Activated T-cell treated with anti-CD3 and anti-CD28 coated beads for 24 hours (primary cell): ENCODE measurements at regions not wholly inside any gene's neighbourhood (a gene's known extent, or its start where the extent isn't known, plus 50 kb on each side); places are given as distances from the start of the nearest gene placed in this dataset.
"Not testable (repeated sequence)": the region's sequence is repeated elsewhere in the genome, so short reads cannot be mapped to it uniquely, and the experiment has no call there.

ENCODE experiments used
- DNase-seq: peaks from one replicate; pipeline ENCODE4 v3.0.0-alpha.2; 2020; ENCODE audit warnings: low read depth

DNA sequence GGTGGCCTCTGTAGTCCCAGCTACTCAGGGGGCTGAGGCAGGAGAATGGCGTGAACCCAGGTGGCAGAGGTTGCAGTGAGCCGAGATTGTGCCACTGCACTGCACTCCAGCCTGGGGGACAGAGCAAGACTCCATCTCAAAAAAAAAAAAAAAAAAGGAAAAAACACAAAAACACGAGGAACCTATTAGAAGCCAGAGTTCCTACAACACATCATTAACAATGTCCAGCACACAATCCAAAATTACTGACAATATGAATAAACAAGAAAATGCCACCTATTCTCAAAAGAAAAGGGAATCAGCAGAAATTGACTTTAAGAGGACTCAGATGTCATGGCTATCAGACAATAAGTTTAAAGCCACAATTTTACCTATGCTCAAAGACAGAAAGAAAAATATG, 57.3 kb upstream of the HS3ST3A1 start:
- DNase-seq, result not testable (repeated sequence)

DNA sequence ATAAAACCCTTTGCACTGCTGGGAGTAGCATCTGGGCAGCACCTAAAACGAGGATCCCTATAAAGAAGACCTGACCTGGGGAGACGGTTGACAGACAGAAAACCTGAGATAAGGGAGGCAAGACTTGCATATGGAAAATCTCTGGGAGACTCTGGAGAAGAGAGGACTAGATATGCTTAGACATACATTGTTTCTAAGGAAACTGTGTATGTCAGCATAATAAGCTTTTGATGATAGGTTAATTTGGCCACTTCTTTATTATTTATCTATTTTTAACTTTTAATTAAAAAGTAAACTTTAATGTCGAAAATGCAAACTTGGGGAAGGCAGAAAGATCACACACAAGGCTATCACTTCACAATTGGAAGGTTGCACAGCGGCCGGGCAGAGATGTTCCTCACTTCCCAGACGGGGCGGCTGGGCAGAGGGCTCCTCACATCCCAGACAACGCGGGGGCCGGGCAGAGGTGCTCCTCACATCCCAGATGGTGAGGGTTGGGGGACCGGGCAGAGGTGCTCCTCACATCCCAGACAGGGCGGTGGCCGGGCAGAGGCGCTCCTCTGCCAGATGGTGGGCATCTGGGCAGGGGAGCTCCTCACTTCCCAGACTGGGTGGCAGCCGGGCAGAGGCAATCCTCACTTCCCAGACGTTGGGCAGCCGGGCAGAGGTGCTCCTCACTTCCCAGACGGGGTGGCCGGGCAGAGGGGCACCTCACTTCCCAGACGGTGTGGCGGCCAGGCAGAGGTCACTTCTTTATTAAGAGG, 64.3 kb upstream of the HS3ST3A1 start:
- no peak for DNase-seq

DNA sequence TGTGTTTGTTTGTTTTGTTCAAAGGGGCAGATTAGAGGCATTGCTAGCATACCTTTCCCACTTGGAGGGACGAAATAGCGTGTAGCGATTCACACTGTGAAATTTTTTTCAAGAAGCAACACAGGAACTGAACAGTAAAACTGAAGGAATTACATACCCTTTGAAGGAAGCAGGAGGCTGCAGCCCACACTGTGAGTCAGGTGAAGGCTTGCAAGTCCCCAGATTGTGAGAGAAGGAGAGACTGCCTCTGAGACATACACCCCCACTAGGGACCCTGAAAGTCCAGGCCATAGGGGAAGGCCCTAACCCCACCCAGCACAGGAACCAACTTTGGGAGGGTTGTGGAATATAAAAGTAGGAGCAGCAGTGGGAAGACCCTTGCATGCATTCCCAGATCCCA, 69.6 kb upstream of the HS3ST3A1 start:
- DNase-seq, result no peak

DNA sequence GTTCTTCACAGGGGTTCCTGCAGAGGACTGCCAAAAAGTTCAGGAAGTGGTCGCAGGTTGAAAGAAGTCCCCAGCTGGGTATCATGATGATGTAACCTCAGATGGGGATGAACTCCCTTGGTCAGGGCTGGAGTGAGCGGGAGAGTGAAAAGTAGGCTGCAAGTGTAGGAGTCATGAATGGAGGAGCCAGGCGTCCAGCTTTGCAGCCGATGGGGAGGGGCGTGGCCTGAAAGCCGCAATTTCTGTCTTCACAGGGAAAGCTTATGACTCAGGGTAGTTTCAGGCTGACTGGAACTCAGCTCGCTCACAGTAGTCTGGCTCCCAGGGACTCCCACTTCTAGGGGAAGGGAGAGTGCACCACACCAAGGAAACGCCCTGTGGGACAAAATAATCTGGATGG, 70.0 kb upstream of the HS3ST3A1 start:
- DNase-seq, result no peak

DNA sequence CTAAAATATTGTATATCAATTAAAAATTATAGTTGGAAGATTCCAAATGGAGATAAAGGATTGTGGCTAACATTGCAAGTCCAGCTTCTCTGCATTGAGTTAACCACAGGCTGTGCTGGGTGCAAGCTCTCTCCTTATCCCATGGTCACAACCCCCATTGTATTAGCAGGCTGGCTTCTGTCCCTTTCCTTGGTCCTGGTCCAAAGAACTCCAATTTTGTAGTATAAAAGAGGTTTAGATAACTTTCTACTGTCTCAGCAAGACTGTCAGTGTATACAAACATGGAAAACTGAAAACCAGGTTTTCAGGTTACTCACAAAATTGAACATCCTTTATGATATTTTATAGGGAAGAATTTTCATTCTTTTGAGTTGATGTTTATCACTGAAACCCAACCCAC, 76.6 kb upstream of the HS3ST3A1 start:
- no peak for DNase-seq

DNA sequence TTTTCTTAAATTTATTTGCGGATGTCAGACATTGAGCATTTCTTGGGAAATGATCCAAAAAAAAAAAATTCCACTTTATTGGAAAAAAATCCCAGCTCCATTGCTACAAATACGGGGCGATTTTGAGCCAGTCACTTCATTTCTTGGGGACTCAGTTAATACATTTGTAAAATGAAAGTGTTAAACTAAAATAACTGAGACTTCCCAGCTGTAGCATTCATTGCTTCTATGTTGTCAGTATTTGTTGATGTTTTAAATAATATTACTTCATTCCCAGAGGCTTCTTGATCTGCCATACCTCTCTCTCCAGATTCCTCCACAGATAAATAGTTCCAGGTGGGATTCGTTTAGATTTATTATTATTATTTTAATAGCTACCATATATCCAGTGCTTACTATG, 77.1 kb upstream of the HS3ST3A1 start:
- no peak for DNase-seq

DNA sequence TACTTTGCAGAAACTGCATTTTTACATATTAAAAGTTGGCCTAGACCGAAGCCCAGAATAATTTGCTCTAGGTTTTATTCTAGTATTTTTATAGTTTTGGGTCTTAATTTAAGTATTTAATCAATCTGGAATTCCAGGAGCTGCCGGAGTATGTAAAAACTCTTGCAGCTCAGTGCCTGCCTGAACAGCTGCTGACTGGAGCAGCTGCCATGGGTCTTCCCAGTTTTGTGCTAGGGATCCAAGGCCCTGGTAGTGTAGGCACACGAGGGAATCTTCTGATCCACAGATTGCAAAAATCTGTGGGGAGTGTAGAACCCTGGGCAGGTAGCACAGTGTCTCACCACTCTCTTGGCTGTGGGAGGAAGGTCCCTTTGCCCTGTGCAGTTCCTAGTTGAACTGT, 87.0 kb upstream of the HS3ST3A1 start:
- DNase-seq, result no peak

DNA sequence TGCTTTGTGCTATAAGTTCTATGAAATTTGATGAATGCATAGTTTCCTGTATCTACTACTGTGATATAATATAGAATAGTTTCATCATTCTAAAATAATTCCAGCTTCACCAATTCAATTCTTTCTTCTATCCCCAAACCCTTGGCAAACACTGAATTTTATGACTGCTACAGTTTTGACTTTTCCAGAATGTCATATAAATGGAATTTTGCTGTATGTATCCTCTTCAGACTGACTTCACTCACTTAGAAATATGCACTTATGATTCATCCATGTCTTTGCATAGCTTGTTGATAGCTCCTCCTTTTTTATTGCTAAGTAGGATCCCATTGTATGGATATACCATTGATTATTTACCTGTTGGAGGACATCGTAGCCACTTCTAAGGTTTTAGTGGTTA, 89.1 kb upstream of the HS3ST3A1 start:
- DNase-seq, result no peak

DNA sequence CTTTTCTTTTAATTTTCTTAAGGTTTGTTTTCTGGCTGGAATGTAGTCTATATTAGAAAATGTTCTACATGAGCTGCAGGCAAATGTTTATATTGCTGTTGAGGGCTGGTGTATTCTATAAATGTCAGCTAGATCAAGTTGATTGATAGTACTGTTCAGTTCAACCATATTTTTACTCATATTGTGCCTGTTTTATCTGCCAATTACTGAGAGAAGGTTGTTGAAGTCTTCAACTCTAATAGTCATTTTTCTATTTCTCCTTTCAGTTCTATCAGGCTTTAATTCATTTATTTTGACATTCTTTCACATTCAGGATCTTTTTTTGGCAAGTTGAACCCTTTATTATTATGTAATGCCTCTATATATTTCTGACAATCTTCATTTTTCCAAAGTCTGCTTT, 93.2 kb upstream of the HS3ST3A1 start:
- no peak for DNase-seq

DNA sequence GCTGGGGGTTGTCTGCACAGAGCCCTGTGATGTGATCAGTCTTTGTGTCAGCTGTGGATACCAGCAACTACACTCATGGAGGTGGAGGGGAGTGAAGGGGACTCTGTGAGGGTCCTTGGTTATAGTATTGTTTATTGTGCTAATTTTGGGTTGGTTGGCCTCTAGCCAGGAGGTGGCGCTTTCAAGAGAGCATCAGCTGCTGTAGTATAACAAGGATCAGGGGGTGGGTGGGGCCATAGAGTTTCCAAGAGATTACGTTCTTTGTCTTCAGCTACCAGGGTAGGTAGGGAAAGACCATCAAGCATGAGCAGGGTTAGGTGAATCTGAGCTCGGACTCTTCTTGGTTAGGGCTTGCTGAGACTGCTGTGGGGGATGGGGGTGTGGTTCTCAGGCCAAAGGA, 97.1 kb upstream of the HS3ST3A1 start:
- DNase-seq, result no peak

DNA sequence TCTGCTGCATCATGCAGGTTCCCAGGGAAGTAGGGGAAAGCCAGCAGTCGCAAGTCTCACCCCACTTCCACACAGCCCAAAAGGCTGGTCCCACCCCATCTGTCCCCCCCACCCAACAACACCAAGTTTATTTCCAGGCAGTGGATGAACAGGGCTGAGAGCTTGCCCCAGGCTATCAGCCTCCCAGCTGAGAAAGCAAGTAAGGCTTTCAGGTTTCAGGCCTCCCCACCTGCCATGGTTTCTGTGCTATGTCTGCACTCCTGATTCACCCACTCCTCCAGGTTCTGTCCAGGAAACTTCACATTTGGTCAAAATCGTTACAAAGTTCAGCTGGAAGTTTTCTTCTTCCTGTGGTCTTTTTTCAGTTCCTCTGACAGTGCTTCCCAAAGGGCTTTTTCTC, 97.5 kb upstream of the HS3ST3A1 start:
- no peak for DNase-seq

DNA sequence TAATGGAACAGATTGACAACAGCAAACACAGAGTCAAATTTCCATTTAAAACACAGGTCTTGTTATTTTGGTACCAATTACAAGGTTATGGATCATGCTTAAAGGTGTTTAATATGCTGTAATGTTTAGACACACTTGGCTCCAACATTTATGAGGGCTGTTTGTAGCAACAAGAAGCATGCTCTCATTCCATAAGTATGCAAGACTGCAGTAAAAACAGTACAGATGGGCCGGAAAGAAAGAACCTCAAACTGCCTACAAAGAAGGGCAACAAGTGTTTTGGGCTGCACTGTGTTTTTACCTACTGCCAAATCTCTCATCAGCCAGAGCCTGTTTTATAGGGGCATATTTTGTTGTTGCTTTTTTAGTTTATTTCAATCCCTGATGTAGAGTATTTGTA, 100.5 kb upstream of the HS3ST3A1 start:
- no peak for DNase-seq

DNA sequence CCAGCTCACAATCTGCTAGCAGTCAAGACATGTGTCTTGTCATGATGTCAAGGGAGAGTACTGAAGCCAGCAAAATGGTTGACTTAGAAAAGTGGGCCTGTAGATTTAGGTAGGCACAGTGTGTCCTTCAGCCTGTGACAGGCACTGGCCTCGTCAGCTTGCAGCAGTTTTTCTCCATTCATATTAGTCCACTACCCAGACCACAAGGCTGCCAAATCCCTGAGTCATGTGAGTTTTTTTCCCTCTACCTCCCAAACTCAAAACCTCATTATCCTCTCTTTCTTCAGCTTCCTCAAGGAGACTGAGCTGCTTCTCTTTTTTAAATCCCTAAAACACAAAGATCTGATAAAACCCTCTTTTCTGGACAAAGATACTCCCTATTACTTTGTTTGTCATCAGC, 102.6 kb upstream of the HS3ST3A1 start:
- no peak for DNase-seq

DNA sequence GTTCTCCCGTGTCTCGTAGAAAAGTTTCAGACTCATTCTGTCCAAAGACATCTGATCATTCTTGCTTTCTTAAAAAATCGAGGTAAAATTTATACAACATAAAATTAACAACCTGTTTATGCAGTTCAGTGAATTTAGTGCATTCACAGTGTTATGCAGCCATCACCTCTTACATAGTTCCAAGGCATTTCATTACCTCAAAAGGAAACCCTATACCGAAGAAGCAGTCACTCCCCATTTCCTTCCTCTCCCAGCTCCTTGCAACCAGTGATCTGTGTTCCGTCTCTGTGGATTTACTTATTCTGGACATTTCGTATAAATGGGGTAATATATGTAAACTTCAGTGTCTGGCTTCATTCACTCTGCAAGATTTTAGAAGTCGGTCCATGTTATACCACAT, 103.5 kb upstream of the HS3ST3A1 start:
- no peak for DNase-seq

DNA sequence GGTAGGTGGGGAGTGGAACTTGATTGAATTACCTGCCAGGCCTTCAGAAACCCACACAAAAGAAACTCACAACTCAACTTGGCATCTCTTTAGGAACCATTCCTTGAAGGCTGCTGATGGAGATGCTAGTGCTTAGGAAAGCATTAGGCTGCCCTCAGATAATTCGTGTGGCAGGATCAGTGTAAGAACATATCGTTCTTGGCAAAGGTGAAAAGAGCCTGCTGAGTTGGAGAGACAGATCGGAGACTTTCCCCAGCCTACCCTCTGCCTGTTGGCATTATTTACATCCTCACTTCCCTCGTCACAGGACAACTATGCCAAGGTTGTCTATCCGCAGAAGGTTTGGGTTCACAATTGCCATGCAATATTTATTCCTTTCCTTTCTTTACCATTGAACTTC, 120.0 kb upstream of the HS3ST3A1 start:
- no peak for DNase-seq

DNA sequence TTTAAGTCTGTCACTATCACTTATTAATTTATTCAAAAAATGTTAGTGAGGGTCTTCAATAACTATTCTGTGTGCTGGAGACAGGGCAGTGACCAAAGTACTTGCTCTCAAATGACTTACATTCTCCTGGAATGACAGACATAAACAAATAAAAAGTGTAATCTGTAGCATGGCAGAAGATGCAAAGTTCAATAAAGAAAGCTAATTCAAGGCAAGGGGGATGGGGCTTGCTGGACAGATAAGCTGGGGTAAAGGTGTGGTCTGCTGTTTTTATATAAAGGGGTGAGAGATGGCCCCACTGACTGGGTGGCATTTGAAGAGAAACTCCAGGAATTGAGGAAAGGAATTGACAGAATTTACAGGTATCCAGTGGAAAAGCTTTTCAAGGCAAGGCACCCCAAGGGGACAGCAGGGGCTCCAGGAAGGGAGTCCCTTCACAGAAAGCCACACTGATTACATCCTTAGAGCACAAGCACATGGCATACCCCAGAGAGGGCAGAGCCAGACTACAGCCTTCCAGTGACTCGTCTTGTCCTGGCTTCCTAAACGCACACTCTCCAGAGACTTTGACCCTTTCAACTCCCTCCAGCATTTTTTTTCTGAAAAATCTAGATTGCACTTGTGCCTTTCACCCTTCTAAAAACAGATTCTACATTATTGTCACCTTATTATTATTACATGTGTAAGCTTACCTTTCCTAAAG, 123.7 kb upstream of the HS3ST3A1 start:
- DNase-seq, result no peak

DNA sequence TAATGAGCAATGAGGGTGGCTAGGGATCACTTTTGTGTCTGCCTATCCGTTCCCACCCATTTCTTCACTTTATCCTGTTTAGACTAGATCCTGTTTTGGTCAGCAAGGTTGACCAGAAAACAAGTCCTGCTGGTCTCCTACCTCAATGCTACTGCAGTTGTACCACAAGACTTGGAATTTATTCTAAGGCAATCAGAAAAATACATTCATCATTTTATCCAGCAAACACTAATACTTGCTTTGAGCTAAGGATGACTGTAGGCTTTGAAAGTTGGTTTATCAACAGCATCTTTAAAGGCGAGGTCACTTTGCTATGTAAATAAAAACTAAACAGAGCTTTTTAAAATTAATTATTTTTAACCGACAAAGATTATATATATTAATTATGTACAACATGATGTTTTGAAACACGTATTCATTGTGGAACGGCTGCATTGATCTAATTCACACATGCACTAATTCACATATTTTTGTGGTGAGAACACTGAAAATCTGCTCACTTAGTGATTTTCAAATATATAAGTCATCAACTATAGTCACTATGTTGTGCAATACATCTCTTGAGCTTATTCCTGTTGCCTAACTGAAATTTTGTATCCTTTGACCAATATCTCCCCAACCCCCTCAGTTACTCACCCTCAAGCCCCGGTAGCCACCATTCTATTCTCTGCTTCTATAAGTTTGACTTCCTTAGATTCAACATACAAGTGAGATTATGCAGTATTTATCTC, 125.9 kb upstream of the HS3ST3A1 start:
- DNase-seq, result no peak

DNA sequence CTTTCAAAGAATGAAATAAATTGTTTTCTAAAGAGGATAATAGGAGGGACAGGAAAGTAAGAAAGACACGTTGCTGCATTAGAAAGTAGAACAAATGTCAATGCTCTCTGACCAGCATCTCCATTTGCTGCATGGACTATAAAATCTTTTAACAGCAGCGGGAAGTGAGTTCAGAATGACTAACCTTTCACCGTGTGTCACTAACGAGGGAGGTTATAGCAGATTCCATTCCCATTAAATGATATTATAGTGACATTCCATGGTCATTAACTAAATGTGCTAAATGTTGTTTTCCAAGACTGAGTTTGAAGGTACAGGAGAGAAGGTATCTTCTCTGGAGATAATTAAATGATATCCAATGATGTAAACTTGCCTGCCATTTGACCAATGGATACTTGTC, 127.1 kb upstream of the HS3ST3A1 start:
- DNase-seq, result no peak

DNA sequence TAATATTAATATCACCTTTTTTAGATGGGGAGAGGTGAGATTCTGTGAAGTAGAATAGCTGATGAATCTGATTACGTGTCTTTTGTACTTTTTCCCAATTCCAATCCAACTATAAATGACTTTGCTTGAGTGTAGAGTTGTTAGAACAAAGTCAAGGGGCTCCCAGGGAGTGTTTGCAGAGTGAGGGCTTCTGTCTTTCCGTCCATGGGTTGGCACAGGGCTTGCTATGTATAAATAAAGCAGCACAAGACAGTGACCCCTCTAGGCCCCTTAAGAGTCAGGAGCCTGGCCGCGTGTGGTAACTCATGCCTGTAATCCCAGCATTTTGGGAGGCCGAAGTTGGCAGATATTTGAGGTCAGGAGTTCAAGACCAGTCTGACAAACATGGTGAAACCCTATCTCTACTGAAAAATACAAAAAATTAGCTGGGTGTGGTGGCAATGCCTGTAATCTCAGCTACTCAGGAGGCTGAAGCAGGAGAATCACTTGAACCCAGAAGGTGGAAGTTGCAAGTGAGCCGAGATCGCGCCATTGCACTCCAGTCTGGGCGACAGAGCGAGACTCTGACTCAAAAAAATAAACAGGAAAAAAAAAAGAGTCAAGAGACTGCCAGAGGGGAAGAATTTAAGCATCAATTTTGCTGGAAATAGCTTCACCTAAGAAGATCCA, 127.9 kb upstream of the HS3ST3A1 start:
- no peak for DNase-seq

DNA sequence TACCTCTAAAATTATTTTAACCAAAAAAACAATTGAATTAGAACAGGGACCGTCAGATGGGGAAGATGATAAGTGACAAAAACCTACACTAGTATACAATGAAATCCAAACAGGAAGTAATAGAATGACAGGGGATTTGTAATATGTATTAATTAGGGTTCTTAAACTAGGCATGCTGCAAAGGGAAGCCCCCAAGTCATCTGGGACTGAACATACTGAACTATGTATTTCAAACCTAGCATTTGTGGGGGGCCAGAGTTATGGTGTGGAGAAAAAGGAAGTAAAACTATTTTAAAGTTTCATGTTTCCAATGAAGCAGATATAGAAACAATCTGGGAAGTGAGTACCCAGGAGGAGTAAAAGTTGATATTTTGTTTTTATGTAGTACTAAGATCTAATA, 133.2 kb upstream of the HS3ST3A1 start:
- DNase-seq, result no peak

DNA sequence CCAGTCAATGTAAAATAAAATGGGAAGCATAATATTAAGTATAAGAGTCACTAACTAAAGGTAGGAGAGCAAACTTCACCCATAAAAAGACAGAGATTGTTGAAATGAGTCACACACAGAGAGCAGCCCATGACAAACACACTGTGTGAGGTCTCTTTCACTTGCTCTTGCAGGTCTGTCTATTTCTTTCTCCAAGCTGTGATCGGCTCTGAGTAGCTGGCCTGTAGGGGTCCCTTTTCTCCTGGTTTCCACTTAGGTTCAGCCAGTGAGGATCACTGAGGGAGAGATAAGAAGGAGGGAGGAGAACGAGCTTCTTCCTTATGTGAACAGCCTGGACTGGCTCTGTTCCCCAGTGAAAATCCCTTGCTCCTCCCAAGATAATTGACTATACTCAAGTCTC, 133.7 kb upstream of the HS3ST3A1 start:
- no peak for DNase-seq

DNA sequence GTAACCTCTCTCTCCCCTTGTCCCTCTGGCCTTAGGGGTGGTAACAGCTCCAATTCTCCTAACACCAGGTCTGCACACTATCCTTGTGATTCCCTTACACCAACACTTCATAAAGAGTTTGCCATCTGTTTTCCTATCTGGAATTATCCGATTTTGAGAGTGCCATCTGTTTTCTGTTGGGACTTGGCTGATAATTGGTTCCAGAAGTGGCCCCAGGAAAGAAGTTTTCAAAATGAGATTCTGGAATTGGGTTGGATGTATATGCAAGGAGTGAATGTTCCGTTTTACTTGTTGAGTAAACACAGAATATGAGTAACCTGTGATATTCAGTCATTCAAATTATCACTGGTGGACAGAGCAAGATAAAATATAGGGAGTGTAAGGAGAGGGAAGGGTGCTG, 134.1 kb upstream of the HS3ST3A1 start:
- DNase-seq, result no peak

DNA sequence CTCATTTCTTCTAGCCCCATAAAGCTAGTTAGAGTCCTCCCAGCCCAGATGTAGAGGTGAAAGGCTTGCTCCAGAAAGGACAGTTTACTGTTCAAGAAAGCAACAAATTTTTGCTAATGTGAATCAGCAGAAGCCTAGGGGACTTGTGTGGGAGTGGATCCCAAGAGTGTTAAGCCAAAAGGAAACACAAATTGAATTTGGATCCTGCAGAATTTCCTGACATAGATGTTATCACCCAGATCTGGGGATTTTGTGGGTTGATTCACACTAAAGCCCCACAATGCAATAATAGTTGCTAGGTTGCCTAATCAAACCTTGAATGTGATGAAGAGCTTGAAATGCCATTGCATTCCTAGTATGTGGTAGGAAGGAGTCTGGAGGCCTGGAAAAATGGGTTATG, 135.2 kb upstream of the HS3ST3A1 start:
- DNase-seq, result no peak
